Neural cell (in vitro differentiated cells): ENCODE measurements at regions not wholly inside any gene's neighbourhood (a gene's known extent, or its start where the extent isn't known, plus 50 kb on each side); places are given as distances from the start of the nearest gene placed in this dataset.

Experiments used
- CTCF ChIP-seq: fragments of 450-650 bp; IDR thresholded peaks from 2 replicates; pipeline ENCODE4 v1.5.1; 2014; ENCODE audit warnings: antibody characterized with exemption, mild to moderate bottlenecking, moderate library complexity; ENCODE audit not compliant: poor library complexity, severe bottlenecking
- EP300 ChIP-seq: fragments of 450-650 bp; conservative IDR thresholded peaks from 2 replicates; pipeline ENCODE4 v1.6.1; 2014; ENCODE audit warnings: antibody characterized with exemption, mild to moderate bottlenecking, moderate library complexity; ENCODE audit not compliant: poor library complexity, severe bottlenecking
- MXI1 ChIP-seq: fragments of 450-650 bp; conservative IDR thresholded peaks from 2 replicates; pipeline ENCODE4 v1.6.1; 2014; ENCODE audit warnings: antibody characterized with exemption, mild to moderate bottlenecking; ENCODE audit not compliant: poor library complexity, severe bottlenecking
- SMC3 ChIP-seq: fragments of 450-650 bp; conservative IDR thresholded peaks from 2 replicates; pipeline ENCODE4 v1.6.1; 2014; ENCODE audit warnings: antibody characterized with exemption, mild to moderate bottlenecking, moderate library complexity; ENCODE audit not compliant: poor library complexity
- TAF1 ChIP-seq: IDR thresholded peaks from 2 replicates; pipeline ENCODE4 v1.6.1; 2012; ENCODE audit warnings: low read depth
- TF ChIP-seq, protein P1 (sequence below): IDR thresholded peaks from 2 replicates; pipeline ENCODE4 v1.6.1; 2012; ENCODE audit warnings: borderline replicate concordance

DNA sequence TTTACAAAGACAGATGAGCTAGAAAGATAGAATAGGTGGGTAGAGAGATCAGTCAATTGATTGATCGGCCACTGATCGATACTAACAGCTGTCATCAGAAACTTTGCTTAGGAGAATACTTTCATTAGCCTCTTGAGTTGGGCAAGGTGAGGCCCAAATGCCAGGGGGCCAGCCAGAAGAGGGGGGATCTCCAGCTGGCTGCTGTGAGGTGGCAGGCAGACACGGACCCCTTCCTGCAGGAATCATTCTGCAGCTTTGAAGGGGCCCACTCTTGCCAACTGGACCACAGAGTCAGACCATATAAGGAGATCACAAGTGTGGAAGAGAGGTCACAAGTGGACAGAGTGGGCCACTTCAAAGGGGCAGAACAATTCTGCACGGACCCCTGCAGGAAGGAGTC is 62.9 kb upstream of the DOCK1 start:
- TF ChIP-seq, protein P1, sequence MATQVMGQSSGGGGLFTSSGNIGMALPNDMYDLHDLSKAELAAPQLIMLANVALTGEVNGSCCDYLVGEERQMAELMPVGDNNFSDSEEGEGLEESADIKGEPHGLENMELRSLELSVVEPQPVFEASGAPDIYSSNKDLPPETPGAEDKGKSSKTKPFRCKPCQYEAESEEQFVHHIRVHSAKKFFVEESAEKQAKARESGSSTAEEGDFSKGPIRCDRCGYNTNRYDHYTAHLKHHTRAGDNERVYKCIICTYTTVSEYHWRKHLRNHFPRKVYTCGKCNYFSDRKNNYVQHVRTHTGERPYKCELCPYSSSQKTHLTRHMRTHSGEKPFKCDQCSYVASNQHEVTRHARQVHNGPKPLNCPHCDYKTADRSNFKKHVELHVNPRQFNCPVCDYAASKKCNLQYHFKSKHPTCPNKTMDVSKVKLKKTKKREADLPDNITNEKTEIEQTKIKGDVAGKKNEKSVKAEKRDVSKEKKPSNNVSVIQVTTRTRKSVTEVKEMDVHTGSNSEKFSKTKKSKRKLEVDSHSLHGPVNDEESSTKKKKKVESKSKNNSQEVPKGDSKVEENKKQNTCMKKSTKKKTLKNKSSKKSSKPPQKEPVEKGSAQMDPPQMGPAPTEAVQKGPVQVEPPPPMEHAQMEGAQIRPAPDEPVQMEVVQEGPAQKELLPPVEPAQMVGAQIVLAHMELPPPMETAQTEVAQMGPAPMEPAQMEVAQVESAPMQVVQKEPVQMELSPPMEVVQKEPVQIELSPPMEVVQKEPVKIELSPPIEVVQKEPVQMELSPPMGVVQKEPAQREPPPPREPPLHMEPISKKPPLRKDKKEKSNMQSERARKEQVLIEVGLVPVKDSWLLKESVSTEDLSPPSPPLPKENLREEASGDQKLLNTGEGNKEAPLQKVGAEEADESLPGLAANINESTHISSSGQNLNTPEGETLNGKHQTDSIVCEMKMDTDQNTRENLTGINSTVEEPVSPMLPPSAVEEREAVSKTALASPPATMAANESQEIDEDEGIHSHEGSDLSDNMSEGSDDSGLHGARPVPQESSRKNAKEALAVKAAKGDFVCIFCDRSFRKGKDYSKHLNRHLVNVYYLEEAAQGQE = no peak
- TF ChIP-seq CTCF = no peak
- no peak for TF ChIP-seq EP300
- TF ChIP-seq TAF1 = no peak
- TF ChIP-seq SMC3 = no peak
- no peak for TF ChIP-seq MXI1
